ENCODE measurements at regions not wholly inside any gene's neighbourhood (a gene's known extent, or its start where the extent isn't known, plus 50 kb on each side); places are given as distances from the start of the nearest gene placed in this dataset.

GRCh38 chr19:31969016-31969415 is 376.4 kb upstream of the ZNF507 start:
- TF ChIP-seq CTCF (IDR thresholded peaks at IDR 0.05; ENCODE audit: low read depth, low read length) = no peak
- no peak for TF ChIP-seq EZH2phosphoT487 (IDR thresholded peaks at IDR 0.05; ENCODE audit: low read depth)
- no peaks in the 10 kb centered on the region for H3K9me3 ChIP-seq (ENCODE audit: insufficient read depth, low read length)
- H3K4me1 ChIP-seq (ENCODE audit: low read length) = no peaks in the 10 kb centered on the region
- no peak overlapping the region for H3K4me2 ChIP-seq (ENCODE audit: low read length)
- no peak overlapping the region for H2AFZ ChIP-seq (ENCODE audit: low read depth, low read length)
- H3K4me3 ChIP-seq (ENCODE audit: low read length) = no peak overlapping the region
- no peaks in the 10 kb centered on the region for H3K27me3 ChIP-seq (ENCODE audit: low read depth, low read length)
- H3K79me2 ChIP-seq (ENCODE audit: low read length) = no peaks in the 10 kb centered on the region
- no peak overlapping the region for H3K27ac ChIP-seq (ENCODE audit: low read length)
- H3K9ac ChIP-seq (ENCODE audit: low read length) = no peak overlapping the region
- H4K20me1 ChIP-seq (ENCODE audit: insufficient read depth, low read length) = no peaks in the 10 kb centered on the region
- H3K36me3 ChIP-seq (replicated peaks; ENCODE audit: low read depth, low read length) = no peaks in the 10 kb centered on the region

GRCh38 chr19:31970027-31970461 is 375.4 kb upstream of the ZNF507 start:
- H3K9me3 ChIP-seq (ENCODE audit: insufficient read depth, low read length) = no peaks in the 10 kb centered on the region
- no peak overlapping the region for H3K4me2 ChIP-seq (ENCODE audit: low read length)
- TF ChIP-seq EZH2phosphoT487 (IDR thresholded peaks at IDR 0.05; ENCODE audit: low read depth) = no peak
- no peak for TF ChIP-seq CTCF (IDR thresholded peaks at IDR 0.05; ENCODE audit: low read depth, low read length)
- H3K4me1 ChIP-seq (ENCODE audit: low read length) = no peaks in the 10 kb centered on the region
- H2AFZ ChIP-seq (ENCODE audit: low read depth, low read length) = no peak overlapping the region
- no peaks in the 10 kb centered on the region for H4K20me1 ChIP-seq (ENCODE audit: insufficient read depth, low read length)
- H3K79me2 ChIP-seq (ENCODE audit: low read length) = no peaks in the 10 kb centered on the region
- H3K27me3 ChIP-seq (ENCODE audit: low read depth, low read length) = no peaks in the 10 kb centered on the region
- H3K4me3 ChIP-seq (ENCODE audit: low read length) = no peak overlapping the region
- H3K36me3 ChIP-seq (replicated peaks; ENCODE audit: low read depth, low read length) = no peaks in the 10 kb centered on the region
- no peak overlapping the region for H3K9ac ChIP-seq (ENCODE audit: low read length)
- no peak overlapping the region for H3K27ac ChIP-seq (ENCODE audit: low read length)

GRCh38 chr19:31974290-31974689 is 371.1 kb upstream of the ZNF507 start:
- no peak overlapping the region for H3K4me3 ChIP-seq (ENCODE audit: low read length)
- no peak overlapping the region for H3K27ac ChIP-seq (ENCODE audit: low read length)
- H3K27me3 ChIP-seq (ENCODE audit: low read depth, low read length) = no peaks in the 10 kb centered on the region
- H3K4me1 ChIP-seq (ENCODE audit: low read length) = no peaks in the 10 kb centered on the region
- H3K79me2 ChIP-seq (ENCODE audit: low read length) = no peaks in the 10 kb centered on the region
- no peak overlapping the region for H3K9ac ChIP-seq (ENCODE audit: low read length)
- TF ChIP-seq CTCF (IDR thresholded peaks at IDR 0.05; ENCODE audit: low read depth, low read length) (no peak), EZH2phosphoT487 (IDR thresholded peaks at IDR 0.05; ENCODE audit: low read depth) (no peak)
- H4K20me1 ChIP-seq (ENCODE audit: insufficient read depth, low read length) = no peaks in the 10 kb centered on the region
- H3K4me2 ChIP-seq (ENCODE audit: low read length) = no peak overlapping the region
- H3K36me3 ChIP-seq (replicated peaks; ENCODE audit: low read depth, low read length) = no peaks in the 10 kb centered on the region
- no peaks in the 10 kb centered on the region for H3K9me3 ChIP-seq (ENCODE audit: insufficient read depth, low read length)
- no peak overlapping the region for H2AFZ ChIP-seq (ENCODE audit: low read depth, low read length)

- Histone ChIP-seq H2AFZ (ENCODE audit: low read depth, low read length) (no peak overlapping the region), H3K4me1 (ENCODE audit: low read length) (no peaks in the 10 kb centered on the region), H3K36me3 (replicated peaks; ENCODE audit: low read depth, low read length) (no peaks in the 10 kb centered on the region), H3K27ac (ENCODE audit: low read length) (no peak overlapping the region), H3K9me3 (ENCODE audit: insufficient read depth, low read length) (no peaks in the 10 kb centered on the region), H3K4me3 (ENCODE audit: low read length) (no peak overlapping the region), H4K20me1 (ENCODE audit: insufficient read depth, low read length) (no peaks in the 10 kb centered on the region), H3K27me3 (ENCODE audit: low read depth, low read length) (no peaks in the 10 kb centered on the region), H3K9ac (ENCODE audit: low read length) (no peak overlapping the region), H3K79me2 (ENCODE audit: low read length) (no peaks in the 10 kb centered on the region), H3K4me2 (ENCODE audit: low read length) (no peak overlapping the region)
- TF ChIP-seq CTCF (IDR thresholded peaks at IDR 0.05; ENCODE audit: low read depth, low read length) (no peak), EZH2phosphoT487 (IDR thresholded peaks at IDR 0.05; ENCODE audit: low read depth) (no peak)
These were observed 370.5 kb upstream of the ZNF507 start for GRCh38 chr19:31974941-31975340.

Measured in OCI-LY3 (cell line).